K562 (cell line): ENCODE measurements at regions not wholly inside any gene's neighbourhood (a gene's known extent, or its start where the extent isn't known, plus 50 kb on each side); places are given as distances from the start of the nearest gene placed in this dataset.

Source experiments
- ASH1L ChIP-seq: fragments of 450-650 bp; IDR thresholded peaks from 2 replicates; pipeline ENCODE4 v1.6.1; 2018; ENCODE audit warnings: borderline replicate concordance, mild to moderate bottlenecking, low read depth; ENCODE audit not compliant: partially characterized antibody
- ATF1 ChIP-seq, 2 experiments: fragments of 450-650 bp in 1 of 2; IDR thresholded peaks; 2 replicates each; pipeline ENCODE4 v1.6.1; 2016; ENCODE audit warnings: missing compliant biosample characterization in 1 of 2, missing genetic modification characterization in 1 of 2
- CEBPB ChIP-seq: fragments of 450-650 bp; IDR thresholded peaks from 2 replicates; pipeline ENCODE4 v1.6.1; 2016; ENCODE audit warnings: missing genetic modification characterization, missing compliant biosample characterization
- CXXC5 ChIP-seq: fragments of 250-450 bp; sonication (Bioruptor Pico); IDR thresholded peaks from 2 replicates; pipeline ENCODE4 v1.8.0; 2022; ENCODE audit warnings: inconsistent platforms, mild to moderate bottlenecking, moderate library complexity
- GATA2 ChIP-seq: sonication (generic); formaldehyde crosslinking; IDR thresholded peaks from 2 replicates; pipeline ENCODE4 v1.4.0; 2020; ENCODE audit warnings: mild to moderate bottlenecking, missing genetic modification reagents
- GTF3C2 ChIP-seq: IDR thresholded peaks from 3 replicates; pipeline ENCODE4 v1.6.1; 2011; ENCODE audit warnings: borderline replicate concordance, mild to moderate bottlenecking, moderate library complexity; ENCODE audit not compliant: insufficient read length; ENCODE audit errors: extremely low read depth
- HMGN3 ChIP-seq: IDR thresholded peaks from 2 replicates; pipeline ENCODE4 v1.6.1; 2011; ENCODE audit warnings: borderline replicate concordance, low read depth, mild to moderate bottlenecking, mixed read lengths, low read length; ENCODE audit not compliant: insufficient read length; ENCODE audit errors: extremely low read depth
- IRF9 ChIP-seq: fragments of 450-650 bp; IDR thresholded peaks from 2 replicates; pipeline ENCODE4 v1.6.1; 2016; ENCODE audit warnings: missing biosample characterization, missing genetic modification characterization
- PHF8 ChIP-seq: fragments of 200-600 bp; sonication (generic); IDR thresholded peaks from 2 replicates; pipeline ENCODE4 v1.6.1; 2012; ENCODE audit warnings: mixed run types, mild to moderate bottlenecking, inconsistent platforms, low read length, moderate library complexity, borderline replicate concordance
- PRDM10 ChIP-seq: fragments of 450-650 bp; IDR thresholded peaks from 2 replicates; pipeline ENCODE4 v1.6.1; 2018; ENCODE audit not compliant: partially characterized antibody
- RBFOX2 ChIP-seq: fragments of 200-400 bp; formaldehyde crosslinking; IDR thresholded peaks from 2 replicates; pipeline ENCODE4 v1.6.1; 2017; ENCODE audit warnings: low read depth, mild to moderate bottlenecking, low read length, moderate library complexity
- SIN3B ChIP-seq: fragments of 450-650 bp; IDR thresholded peaks from 2 replicates; pipeline ENCODE4 v1.6.1; 2017; ENCODE audit warnings: low read depth, mild to moderate bottlenecking, moderate library complexity
- SMARCC2 ChIP-seq: fragments of 450-650 bp; IDR thresholded peaks from 2 replicates; pipeline ENCODE4 v1.6.1; 2017; ENCODE audit warnings: antibody characterized with exemption, moderate library complexity, mild to moderate bottlenecking, low read depth
- VEZF1 ChIP-seq: fragments of 200-800 bp; sonication (Bioruptor generic); IDR thresholded peaks from 2 replicates; pipeline ENCODE4 v1.6.1; 2017; ENCODE audit warnings: missing genetic modification characterization, missing compliant biosample characterization
- ZFPM2 ChIP-seq: fragments of 250-450 bp; sonication (Bioruptor Pico); IDR thresholded peaks from 2 replicates; pipeline ENCODE4 v1.5.1; 2022; ENCODE audit warnings: mild to moderate bottlenecking
- ZNF583 ChIP-seq: fragments of 250-450 bp; sonication (Bioruptor Pico); IDR thresholded peaks from 2 replicates; pipeline ENCODE4 v1.4.0; 2020
- ZNF644 ChIP-seq: fragments of 200-800 bp; sonication (Bioruptor generic); IDR thresholded peaks from 2 replicates; pipeline ENCODE4 v1.6.1; 2016; ENCODE audit warnings: low read depth, missing genetic modification characterization, missing compliant biosample characterization
- ZNF766 ChIP-seq: fragments of 200-800 bp; sonication (Bioruptor generic); conservative IDR thresholded peaks from 2 replicates; pipeline ENCODE4 v1.6.1; 2016; ENCODE audit warnings: missing genetic modification characterization, missing compliant biosample characterization
- ZNF77 ChIP-seq: fragments of 250-450 bp; sonication (Bioruptor Pico); IDR thresholded peaks from 2 replicates; pipeline ENCODE4 v1.5.0; 2020

GRCh38 chr16:79970551-79971236, 370.2 kb upstream of the MAF start (continued):
- TF ChIP-seq PRDM10 (peak; percentile 81), ASH1L (peak; percentile 10), ZNF644 (tag) (peak; percentile 88), CXXC5 (CRISPR knock-in tag) (peak; percentile 55), GTF3C2 (no peak), ZNF77 (CRISPR knock-in tag) (no peak), VEZF1 (CRISPR knock-in tag) (peak; percentile 65), ZNF583 (no peak), RBFOX2 (no peak), ATF1 (CRISPR knock-in tag; IDR thresholded peaks at IDR 0.05) (no peak), ATF1 (tag; IDR thresholded peaks at IDR 0.05) (peak; percentile 80), SMARCC2 (peak; percentile 85), ZFPM2 (CRISPR knock-in tag) (peak; percentile 80; the same call in 1 of the 2 replicates), PHF8 (peak; percentile 12; the same call in 1 of the 2 replicates), ZNF766 (CRISPR knock-in tag) (peak; percentile 72; the same call in 1 of the 2 replicates), CEBPB (tag) (peak; percentile 100), GATA2 (peak; percentile 48; the same call in 1 of the 2 replicates), HMGN3 (peak; percentile 93), IRF9 (tag) (peak; percentile 89), SIN3B (no peak)
